ENCODE measurements at regions not wholly inside any gene's neighbourhood (a gene's known extent, or its start where the extent isn't known, plus 50 kb on each side); places are given as distances from the start of the nearest gene placed in this dataset.

- TF ChIP-seq, protein P1, sequence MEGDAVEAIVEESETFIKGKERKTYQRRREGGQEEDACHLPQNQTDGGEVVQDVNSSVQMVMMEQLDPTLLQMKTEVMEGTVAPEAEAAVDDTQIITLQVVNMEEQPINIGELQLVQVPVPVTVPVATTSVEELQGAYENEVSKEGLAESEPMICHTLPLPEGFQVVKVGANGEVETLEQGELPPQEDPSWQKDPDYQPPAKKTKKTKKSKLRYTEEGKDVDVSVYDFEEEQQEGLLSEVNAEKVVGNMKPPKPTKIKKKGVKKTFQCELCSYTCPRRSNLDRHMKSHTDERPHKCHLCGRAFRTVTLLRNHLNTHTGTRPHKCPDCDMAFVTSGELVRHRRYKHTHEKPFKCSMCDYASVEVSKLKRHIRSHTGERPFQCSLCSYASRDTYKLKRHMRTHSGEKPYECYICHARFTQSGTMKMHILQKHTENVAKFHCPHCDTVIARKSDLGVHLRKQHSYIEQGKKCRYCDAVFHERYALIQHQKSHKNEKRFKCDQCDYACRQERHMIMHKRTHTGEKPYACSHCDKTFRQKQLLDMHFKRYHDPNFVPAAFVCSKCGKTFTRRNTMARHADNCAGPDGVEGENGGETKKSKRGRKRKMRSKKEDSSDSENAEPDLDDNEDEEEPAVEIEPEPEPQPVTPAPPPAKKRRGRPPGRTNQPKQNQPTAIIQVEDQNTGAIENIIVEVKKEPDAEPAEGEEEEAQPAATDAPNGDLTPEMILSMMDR (IDR thresholded peaks at IDR 0.05; ENCODE audit: low read depth, low read length): no peak
- DNase-seq: no peak
- no peaks in the 10 kb centered on the region for H3K36me3 ChIP-seq
- no peak overlapping the region for H3K4me3 ChIP-seq (ENCODE audit: low read depth, low read length)
- H3K27ac ChIP-seq: no peak overlapping the region
- no peaks in the 10 kb centered on the region for H3K9me3 ChIP-seq (ENCODE audit: severe bottlenecking)
- no peaks in the 10 kb centered on the region for H3K27me3 ChIP-seq (ENCODE audit: insufficient read depth, low read depth, severe bottlenecking)
Observed at GRCh38 chr13:58587183-58587582, 955.6 kb downstream of the PCDH17 start.

DNA sequence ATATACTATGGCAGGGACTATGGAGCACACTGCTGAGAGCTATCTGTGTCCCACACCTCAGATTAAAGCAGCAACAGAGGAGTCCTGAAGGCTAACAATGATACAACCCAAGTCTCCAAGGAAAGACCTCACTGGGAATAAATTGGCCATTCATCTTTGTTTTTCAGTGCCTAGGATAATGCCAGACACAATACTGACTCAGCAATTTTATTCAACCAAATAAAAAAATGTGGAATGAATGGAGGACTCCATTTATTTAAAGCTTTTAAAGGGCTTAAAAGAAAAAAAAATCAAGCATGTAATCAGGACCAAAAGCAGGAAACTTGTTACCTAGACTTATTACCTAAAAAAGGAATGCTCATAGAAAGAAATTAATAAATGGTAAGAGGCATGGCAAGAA is 960.5 kb downstream of the PCDH17 start:
- TF ChIP-seq, protein P1 (IDR thresholded peaks at IDR 0.05; ENCODE audit: low read depth, low read length): no peak
- no peak overlapping the region for H3K27ac ChIP-seq
- no peaks in the 10 kb centered on the region for H3K9me3 ChIP-seq (ENCODE audit: severe bottlenecking)
- no peaks in the 10 kb centered on the region for H3K27me3 ChIP-seq (ENCODE audit: insufficient read depth, low read depth, severe bottlenecking)
- DNase-seq: no peak
- H3K4me3 ChIP-seq (ENCODE audit: low read depth, low read length): no peak overlapping the region
- H3K36me3 ChIP-seq: no peaks in the 10 kb centered on the region

DNA sequence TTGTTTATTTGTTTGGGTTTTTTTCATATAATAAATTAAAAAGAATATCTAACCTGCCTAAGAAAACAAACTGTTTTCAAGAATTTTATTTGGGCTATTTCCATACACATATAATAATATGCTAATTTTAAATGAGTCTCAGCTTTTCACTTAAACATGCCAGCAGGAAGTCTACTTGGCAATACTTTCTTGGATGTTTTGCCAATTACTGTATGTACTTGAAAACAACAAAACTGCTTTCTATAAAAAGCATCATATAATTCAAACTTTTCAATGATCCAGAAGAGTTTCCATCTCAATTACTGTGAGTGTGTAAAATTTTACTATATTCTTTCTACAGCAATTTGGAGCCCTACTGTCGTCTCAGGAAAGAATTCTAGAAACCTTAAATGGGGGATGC is 961.2 kb downstream of the PCDH17 start:
- H3K36me3 ChIP-seq: no peaks in the 10 kb centered on the region
- TF ChIP-seq, protein P1 (IDR thresholded peaks at IDR 0.05; ENCODE audit: low read depth, low read length): no peak
- DNase-seq: no peak
- H3K9me3 ChIP-seq (ENCODE audit: severe bottlenecking): no peaks in the 10 kb centered on the region
- no peaks in the 10 kb centered on the region for H3K27me3 ChIP-seq (ENCODE audit: insufficient read depth, low read depth, severe bottlenecking)
- H3K4me3 ChIP-seq (ENCODE audit: low read depth, low read length): no peak overlapping the region
- no peak overlapping the region for H3K27ac ChIP-seq

- no peak overlapping the region for H3K4me3 ChIP-seq (ENCODE audit: low read depth, low read length)
- TF ChIP-seq, protein P1 (IDR thresholded peaks at IDR 0.05; ENCODE audit: low read depth, low read length): no peak
- H3K36me3 ChIP-seq: no peaks in the 10 kb centered on the region
- H3K27ac ChIP-seq: no peak overlapping the region
- no peak for DNase-seq
- H3K27me3 ChIP-seq (ENCODE audit: insufficient read depth, low read depth, severe bottlenecking): no peaks in the 10 kb centered on the region
- H3K9me3 ChIP-seq (ENCODE audit: severe bottlenecking): no peaks in the 10 kb centered on the region
Observed at GRCh38 chr13:58594747-58595600, 963.4 kb downstream of the PCDH17 start.

DNA sequence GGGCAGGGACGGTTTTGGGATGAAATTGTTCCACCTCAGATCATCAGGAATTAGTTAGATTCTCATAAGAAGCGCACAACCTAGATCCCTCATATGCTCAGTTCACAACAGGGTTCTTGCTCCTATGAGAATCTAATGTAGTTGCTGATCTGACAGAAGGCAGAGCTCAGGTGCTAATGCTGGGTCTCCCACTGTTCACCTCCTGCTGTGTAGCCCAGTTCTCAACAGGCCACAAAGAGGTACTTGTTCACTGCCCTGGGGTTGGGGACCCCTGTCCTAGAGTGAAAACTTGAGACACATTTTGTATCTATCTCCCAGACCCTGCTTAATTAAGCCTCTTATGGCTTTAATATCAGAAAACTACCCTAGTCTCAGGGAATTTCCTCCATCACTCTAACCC is 966.0 kb downstream of the PCDH17 start:
- DNase-seq: no peak
- TF ChIP-seq, protein P1 (IDR thresholded peaks at IDR 0.05; ENCODE audit: low read depth, low read length): no peak
- Histone ChIP-seq H3K36me3 (no peaks in the 10 kb centered on the region), H3K9me3 (ENCODE audit: severe bottlenecking) (no peaks in the 10 kb centered on the region), H3K27ac (no peak overlapping the region), H3K27me3 (ENCODE audit: insufficient read depth, low read depth, severe bottlenecking) (no peaks in the 10 kb centered on the region), H3K4me3 (ENCODE audit: low read depth, low read length) (no peak overlapping the region)

DNA sequence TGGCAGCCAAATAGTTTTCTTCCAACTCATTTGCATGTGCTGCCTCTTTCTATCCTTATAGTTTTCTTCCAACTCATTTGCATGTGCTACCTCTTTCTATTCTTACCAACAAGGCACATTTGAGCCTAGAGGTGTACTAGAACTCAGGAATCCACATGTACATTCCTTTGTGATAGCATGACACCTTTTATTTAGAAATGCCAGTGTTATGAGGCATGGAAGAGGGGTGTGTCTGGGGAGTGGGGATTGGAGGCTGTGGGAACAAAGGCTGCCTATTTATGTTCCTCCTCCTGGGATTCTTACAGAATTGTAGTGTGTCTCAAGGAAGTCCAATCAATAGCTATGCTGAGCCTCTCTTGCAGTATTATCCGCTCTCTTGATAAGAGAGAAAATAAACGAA is 966.7 kb downstream of the PCDH17 start:
- DNase-seq: no peak

More for the DNA sequence above, 966.7 kb downstream of the PCDH17 start:
- Histone ChIP-seq H3K27ac (no peak overlapping the region), H3K27me3 (ENCODE audit: insufficient read depth, low read depth, severe bottlenecking) (no peaks in the 10 kb centered on the region), H3K4me3 (ENCODE audit: low read depth, low read length) (no peak overlapping the region), H3K9me3 (ENCODE audit: severe bottlenecking) (no peaks in the 10 kb centered on the region), H3K36me3 (no peaks in the 10 kb centered on the region)
- TF ChIP-seq, protein P1 (IDR thresholded peaks at IDR 0.05; ENCODE audit: low read depth, low read length): no peak

Data from WERI-Rb-1 (cell line).